Heart left ventricle (tissue), 16 donors: ENCODE measurements at regions not wholly inside any gene's neighbourhood (a gene's known extent, or its start where the extent isn't known, plus 50 kb on each side); places are given as distances from the start of the nearest gene placed in this dataset.

Experiments
- ATAC-seq, 4 donors: fragments of 200-7000 bp; cut with Tn5 transposase; one replicate each; pipeline ENCODE4 v1.9.1; 2020 to 2022; ENCODE audit warnings: moderate library complexity in 4 of 4, mild to moderate bottlenecking in 3 of 4, moderate number of reproducible peaks in 1 of 4
- DNase-seq, 5 donors: peaks; one replicate each; pipeline ENCODE4 v3.0.0-alpha.2; 2020
- H3K27ac ChIP-seq, 12 donors: fragments of 200-600 bp; sonication (generic) in 4 of 12; one replicate each; pipeline versions ENCODE4 v1.5.0 to v1.8.0; 2016 to 2022; ENCODE audit warnings: mild to moderate bottlenecking in 2 of 12
- H3K27me3 ChIP-seq, 9 donors: fragments of 200-600 bp; sonication (generic) in 2 of 9; one replicate each; pipeline versions ENCODE4 v1.5.1 to v1.8.0; 2016 to 2022; ENCODE audit warnings: mild to moderate bottlenecking in 3 of 9
- H3K36me3 ChIP-seq, 9 donors: fragments of 200-600 bp; sonication (generic) in 2 of 9; one replicate each; pipeline versions ENCODE4 v1.5.0 to v1.8.0; 2018 to 2022; ENCODE audit warnings: mild to moderate bottlenecking in 2 of 9
- H3K4me1 ChIP-seq, 12 donors: fragments of 200-600 bp; sonication (generic) in 4 of 12; one replicate each; pipeline versions ENCODE4 v1.5.0 to v1.8.0; 2016 to 2022; ENCODE audit warnings: mild to moderate bottlenecking in 3 of 12
- H3K4me3 ChIP-seq, 12 donors: fragments of 200-600 bp; sonication (generic) in 4 of 12; one replicate each; pipeline versions ENCODE4 v1.5.0 to v1.8.0; 2017 to 2022; ENCODE audit warnings: mild to moderate bottlenecking in 9 of 12, moderate library complexity in 4 of 12
- H3K9me3 ChIP-seq, 12 donors: fragments of 200-600 bp; sonication (generic) in 4 of 12; one replicate each; pipeline versions ENCODE4 v1.5.0 to v1.8.0; 2016 to 2022; ENCODE audit warnings: mild to moderate bottlenecking in 1 of 12
- POLR2A ChIP-seq, 2 donors: fragments of 450-650 bp; IDR thresholded peaks; one replicate each; pipeline ENCODE4 v1.6.1; 2017; ENCODE audit warnings: antibody characterized with exemption in 2 of 2, mild to moderate bottlenecking in 2 of 2, moderate library complexity in 2 of 2
- WGBS, 4 donors: extraction: QIAGEN DNeasy Blood & Tissue Kit in 2 of 4; methylation state at CpG; one replicate each; pipeline versions ENCODE4 v1.1.5 to v1.1.7; 2013 to 2018; 5-methylcytosine and 5-hydroxymethylcytosine counted together
- intact Hi-C, 10 donors: fragments of 100-400 bp; cut with DNase I; formaldehyde crosslinking; loops; one replicate each; pipeline versions ENCODE4 v1.11.1 to v1.14.2; 2022
- TF ChIP-seq, protein P1 (sequence below), 12 donors: fragments of 200-600 bp; sonication (generic) in 4 of 12; IDR thresholded peaks; one replicate each; pipeline versions ENCODE4 v1.5.0 to v1.8.0; 2018 to 2022; ENCODE audit warnings: antibody characterized with exemption in 12 of 12, mild to moderate bottlenecking in 5 of 12
- donor health status: ischemic (EF 13 %, LVEDD 7.1; RV severe dilation, severe dysfunction).
- donor health status: healthy with polysubstance abuse.
- donor health status: DM: no; HTN: yes; CAD: no.
- donor health status: DM: no; HTN: no; CAD: no.
- donor health status: ischemic (EF 25% LVEDD 6.9; RV normal size, moderate dysfunction).
- donor health status: ischemic (EF 25% LVEDD 5.7; RV mildly dilated, moderate dysfunction).
- donor health status: healthy.
- donor health status: DM: yes; HTN: yes; CAD: no.
- donor health status: ischemic (EF 35%, LVEDD 5.7; RV mildly dilated, moderate dysfunction).
- donor health status: nonischemic (EF 11% LVEDD 7.7; RV severe dilation, severe dysfunction).
- donor health status: DM: yes; HTN: yes; CAD: no.
- donor health status: PGD.
- donor health status: ischemic (EF 29% LVEDD 5.4; RV normal size, mild dysfunction).
- donor health status: nonischemic (EF 23%, LVEDD 6.1; RV moderate dilation, normal function).

- intact Hi-C loops = no loop called here
- 92 to 97% (median 93%) methylated on average over 2 of the region's 2 CpGs for WGBS, 4 donors
- no peak for TF ChIP-seq POLR2A (IDR thresholded peaks at IDR 0.05)
- TF ChIP-seq, protein P1, sequence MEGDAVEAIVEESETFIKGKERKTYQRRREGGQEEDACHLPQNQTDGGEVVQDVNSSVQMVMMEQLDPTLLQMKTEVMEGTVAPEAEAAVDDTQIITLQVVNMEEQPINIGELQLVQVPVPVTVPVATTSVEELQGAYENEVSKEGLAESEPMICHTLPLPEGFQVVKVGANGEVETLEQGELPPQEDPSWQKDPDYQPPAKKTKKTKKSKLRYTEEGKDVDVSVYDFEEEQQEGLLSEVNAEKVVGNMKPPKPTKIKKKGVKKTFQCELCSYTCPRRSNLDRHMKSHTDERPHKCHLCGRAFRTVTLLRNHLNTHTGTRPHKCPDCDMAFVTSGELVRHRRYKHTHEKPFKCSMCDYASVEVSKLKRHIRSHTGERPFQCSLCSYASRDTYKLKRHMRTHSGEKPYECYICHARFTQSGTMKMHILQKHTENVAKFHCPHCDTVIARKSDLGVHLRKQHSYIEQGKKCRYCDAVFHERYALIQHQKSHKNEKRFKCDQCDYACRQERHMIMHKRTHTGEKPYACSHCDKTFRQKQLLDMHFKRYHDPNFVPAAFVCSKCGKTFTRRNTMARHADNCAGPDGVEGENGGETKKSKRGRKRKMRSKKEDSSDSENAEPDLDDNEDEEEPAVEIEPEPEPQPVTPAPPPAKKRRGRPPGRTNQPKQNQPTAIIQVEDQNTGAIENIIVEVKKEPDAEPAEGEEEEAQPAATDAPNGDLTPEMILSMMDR (IDR thresholded peaks at IDR 0.05) = no peak
- DNase-seq = no peak
- H3K4me1 ChIP-seq = no peaks in the 10 kb centered on the region
- no peaks in the 10 kb centered on the region for H3K36me3 ChIP-seq
- H3K27ac ChIP-seq = no peak overlapping the region
- no peak overlapping the region for H3K4me3 ChIP-seq
- no peak for ATAC-seq
- no peaks in the 10 kb centered on the region for H3K9me3 ChIP-seq
- H3K27me3 ChIP-seq = peaks cover 0 to 7% (median 0%) of the 10 kb centered on the region in 9 donors
Observed at GRCh38 chr10:9015447-9015846, 961.0 kb downstream of the GATA3 start.

GRCh38 chr10:9016930-9017329, 962.4 kb downstream of the GATA3 start:
- H3K27me3 ChIP-seq = peaks cover 0 to 7% (median 0%) of the 10 kb centered on the region in 9 donors
- DNase-seq = no peak
- H3K4me3 ChIP-seq = no peak overlapping the region
- no peaks in the 10 kb centered on the region for H3K9me3 ChIP-seq
- intact Hi-C loops = no loop called here
- WGBS, 4 donors = 77 to 78% (median 77%) methylated on average over 4 of the region's 4 CpGs
- no peak for ATAC-seq
- H3K27ac ChIP-seq = no peak overlapping the region
- H3K36me3 ChIP-seq = no peaks in the 10 kb centered on the region
- TF ChIP-seq, protein P1 (IDR thresholded peaks at IDR 0.05) = no peak
- no peak for TF ChIP-seq POLR2A (IDR thresholded peaks at IDR 0.05)
- H3K4me1 ChIP-seq = no peaks in the 10 kb centered on the region

GRCh38 chr10:9018195-9019173, 964.0 kb downstream of the GATA3 start:
- no peaks in the 10 kb centered on the region for H3K36me3 ChIP-seq
- no peak overlapping the region for H3K4me3 ChIP-seq
- H3K27ac ChIP-seq = no peak overlapping the region
- ATAC-seq (no peak), DNase-seq (no peak)
- no peaks in the 10 kb centered on the region for H3K9me3 ChIP-seq
- intact Hi-C loops = no loop called here
- TF ChIP-seq, protein P1 (IDR thresholded peaks at IDR 0.05) = no peak
- no peak for TF ChIP-seq POLR2A (IDR thresholded peaks at IDR 0.05)
- WGBS, 4 donors = 75 to 79% (median 75%) methylated on average over 7 of the region's 7 CpGs
- H3K27me3 ChIP-seq = peaks cover 0 to 7% (median 0%) of the 10 kb centered on the region in 9 donors
- H3K4me1 ChIP-seq = no peaks in the 10 kb centered on the region

GRCh38 chr10:9023206-9023605, 968.7 kb downstream of the GATA3 start:
- TF ChIP-seq POLR2A (IDR thresholded peaks at IDR 0.05) = no peak
- TF ChIP-seq, protein P1 (IDR thresholded peaks at IDR 0.05) = no peak
- intact Hi-C loops = no loop called here

More at GRCh38 chr10:9023206-9023605, 968.7 kb downstream of the GATA3 start:
- Histone ChIP-seq H3K27me3 (peaks cover 0 to 7% (median 0%) of the 10 kb centered on the region in 9 donors), H3K4me3 (no peak overlapping the region), H3K36me3 (no peaks in the 10 kb centered on the region), H3K4me1 (no peaks in the 10 kb centered on the region), H3K9me3 (no peaks in the 10 kb centered on the region), H3K27ac (no peak overlapping the region)
- DNase-seq (no peak), ATAC-seq (no peak)
- 27 to 49% (median 34%) methylated on average over 3 of the region's 3 CpGs for WGBS, 4 donors
